DMS53 (cell line): ENCODE measurements at regions not wholly inside any gene's neighbourhood (a gene's known extent, or its start where the extent isn't known, plus 50 kb on each side); places are given as distances from the start of the nearest gene placed in this dataset.

ENCODE experiments used
- DNase-seq: peaks from one replicate; lab custom pipeline; 2025; lab: John Stamatoyannopoulos, UW

GRCh38 chr1:57724535-57724934, 300.7 kb upstream of the DAB1 start:
- DNase-seq, result no peak

GRCh38 chr1:57722285-57722978, 298.6 kb upstream of the DAB1 start:
- no peak for DNase-seq

GRCh38 chr1:57721001-57721400, 297.1 kb upstream of the DAB1 start:
- no peak for DNase-seq

- no peak for DNase-seq
Observed at GRCh38 chr1:57719274-57719673, 295.4 kb upstream of the DAB1 start.

- no peak for DNase-seq
Observed at GRCh38 chr1:57713501-57713900, 289.6 kb upstream of the DAB1 start.

GRCh38 chr1:57712846-57713245, 289.0 kb upstream of the DAB1 start:
- DNase-seq, result no peak

- peak; percentile 13 for DNase-seq
Observed at GRCh38 chr1:57711326-57711725, 287.5 kb upstream of the DAB1 start.

GRCh38 chr1:57707631-57708030, 283.8 kb upstream of the DAB1 start:
- no peak for DNase-seq

- no peak for DNase-seq
Observed at GRCh38 chr1:57704811-57705210, 281.0 kb upstream of the DAB1 start.

GRCh38 chr1:57704231-57704630, 280.4 kb upstream of the DAB1 start:
- DNase-seq, result no peak

GRCh38 chr1:57696904-57697303, 273.0 kb upstream of the DAB1 start:
- DNase-seq, result no peak

GRCh38 chr1:57696043-57696442, 272.2 kb upstream of the DAB1 start:
- DNase-seq, result no peak

- DNase-seq, result no peak
Observed at GRCh38 chr1:57686306-57686705, 262.4 kb upstream of the DAB1 start.

GRCh38 chr1:57683037-57683942, 259.4 kb upstream of the DAB1 start:
- no peak for DNase-seq

GRCh38 chr1:57678138-57678537, 254.3 kb upstream of the DAB1 start:
- DNase-seq, result peak; percentile 76

- DNase-seq, result no peak
Observed at GRCh38 chr1:57675776-57676175, 251.9 kb upstream of the DAB1 start.

GRCh38 chr1:57674801-57675200, 250.9 kb upstream of the DAB1 start:
- peak; percentile 71 for DNase-seq

GRCh38 chr1:57672346-57673140, 248.7 kb upstream of the DAB1 start:
- DNase-seq, result no peak

- DNase-seq, result no peak
Observed at GRCh38 chr1:57671750-57672149, 247.9 kb upstream of the DAB1 start.

- no peak for DNase-seq
Observed at GRCh38 chr1:57659804-57660203, 235.9 kb upstream of the DAB1 start.

GRCh38 chr1:57655161-57655560, 231.3 kb upstream of the DAB1 start:
- no peak for DNase-seq

- DNase-seq, result no peak
Observed at GRCh38 chr1:57644667-57645066, 220.8 kb upstream of the DAB1 start.

GRCh38 chr1:57638239-57638638, 214.4 kb upstream of the DAB1 start:
- peak; percentile 24 for DNase-seq
